Suprapubic skin (tissue), 4 donors: ENCODE measurements at regions not wholly inside any gene's neighbourhood (a gene's known extent, or its start where the extent isn't known, plus 50 kb on each side); places are given as distances from the start of the nearest gene placed in this dataset.
A peak's percentile ranks its signal among the peaks of the same experiment; 100 is the strongest.

ENCODE experiments used
- DNase-seq, 2 donors: peaks; one replicate each; pipeline ENCODE4 v3.0.0-alpha.2; 2019; ENCODE audit warnings: low spot score in 2 of 2
- H3K27ac ChIP-seq: fragments of 200-600 bp; sonication (generic); one replicate; pipeline ENCODE4 v1.5.1; 2019
- H3K27me3 ChIP-seq: fragments of 200-600 bp; sonication (generic); one replicate; pipeline ENCODE4 v1.5.1; 2019
- H3K36me3 ChIP-seq: fragments of 200-600 bp; sonication (generic); one replicate; pipeline ENCODE4 v1.5.1; 2019
- H3K4me1 ChIP-seq: fragments of 200-600 bp; sonication (generic); one replicate; pipeline ENCODE4 v1.5.1; 2019
- H3K4me3 ChIP-seq: fragments of 200-600 bp; sonication (generic); one replicate; pipeline ENCODE4 v1.5.1; 2019; ENCODE audit warnings: mild to moderate bottlenecking
- H3K9me3 ChIP-seq: fragments of 200-600 bp; sonication (generic); one replicate; pipeline ENCODE4 v1.5.1; 2019
- CTCF ChIP-seq, 2 donors: fragments of 200-600 bp in 1 of 2; fragments of 450-650 bp in 1 of 2; sonication (generic) in 1 of 2; IDR thresholded peaks; one replicate each; pipeline ENCODE4 v1.5.1; 2016 to 2019; ENCODE audit warnings: antibody characterized with exemption in 2 of 2, mild to moderate bottlenecking in 1 of 2, moderate library complexity in 1 of 2
- EP300 ChIP-seq: sonication (generic); formaldehyde crosslinking; IDR thresholded peaks from one replicate; pipeline ENCODE4 v1.6.1; 2017; ENCODE audit warnings: antibody characterized with exemption
- POLR2A ChIP-seq, 2 donors: fragments of 450-650 bp; IDR thresholded peaks; one replicate each; pipeline ENCODE4 v1.6.1; 2017; ENCODE audit warnings: antibody characterized with exemption in 2 of 2, mild to moderate bottlenecking in 2 of 2, moderate library complexity in 2 of 2
- POLR2AphosphoS5 ChIP-seq, 3 donors: sonication (generic); formaldehyde crosslinking; IDR thresholded peaks; one replicate each; pipeline ENCODE4 v1.6.1; 2017; ENCODE audit warnings: antibody characterized with exemption in 3 of 3
- WGBS: methylation state at CpG from one replicate; pipeline ENCODE4 v1.1.5; 2018; 5-methylcytosine and 5-hydroxymethylcytosine counted together

- H3K4me1 ChIP-seq: no peaks in the 10 kb centered on the region
- peak in 1 of 2 donors; percentile 67 for DNase-seq
- no peaks in the 10 kb centered on the region for H3K9me3 ChIP-seq
- 91% methylated on average over 19 of the region's 32 CpGs for WGBS
- no peaks in the 10 kb centered on the region for H3K27me3 ChIP-seq
- no peaks in the 10 kb centered on the region for H3K36me3 ChIP-seq
- H3K4me3 ChIP-seq: no peak overlapping the region
- TF ChIP-seq POLR2A (IDR thresholded peaks at IDR 0.05) (no peak), CTCF (IDR thresholded peaks at IDR 0.05) (no peak), POLR2AphosphoS5 (IDR thresholded peaks at IDR 0.05) (no peak), EP300 (no peak)
- no peak overlapping the region for H3K27ac ChIP-seq
Observed at GRCh38 chr3:167116120-167116922, 263.8 kb downstream of the ZBBX start.

GRCh38 chr3:167115331-167115934 lies 264.7 kb downstream of the ZBBX start:
- Histone ChIP-seq H3K27ac (no peak overlapping the region), H3K9me3 (no peaks in the 10 kb centered on the region), H3K36me3 (no peaks in the 10 kb centered on the region), H3K4me3 (no peak overlapping the region), H3K4me1 (no peaks in the 10 kb centered on the region), H3K27me3 (no peaks in the 10 kb centered on the region)
- no peak for DNase-seq
- 85% methylated on average over 6 of the region's 11 CpGs for WGBS
- TF ChIP-seq EP300 (no peak), CTCF (IDR thresholded peaks at IDR 0.05) (no peak), POLR2AphosphoS5 (IDR thresholded peaks at IDR 0.05) (no peak), POLR2A (IDR thresholded peaks at IDR 0.05) (no peak)

DNA sequence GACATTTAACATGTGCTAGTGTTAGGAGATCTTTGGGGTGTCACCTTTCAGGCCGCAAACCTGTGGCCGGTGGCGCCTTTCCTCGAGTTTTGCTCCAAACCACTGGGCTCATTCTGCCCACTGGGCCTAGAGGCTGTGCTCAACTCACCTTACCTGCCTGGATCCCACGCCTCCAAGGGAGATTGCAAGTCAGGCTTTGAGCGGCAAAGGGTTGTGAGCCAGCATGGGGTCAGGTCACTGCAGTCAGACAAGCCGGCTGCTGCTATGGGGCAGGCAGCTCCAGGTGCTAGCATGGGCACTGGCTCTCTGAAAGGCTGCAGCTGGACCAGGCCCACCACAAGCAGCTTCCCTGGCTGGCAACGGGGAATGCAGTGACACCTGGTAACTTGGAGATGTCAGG lies 265.5 kb downstream of the ZBBX start:
- WGBS: 94% methylated on average over 7 of the region's 8 CpGs
- Histone ChIP-seq H3K36me3 (no peaks in the 10 kb centered on the region), H3K9me3 (no peaks in the 10 kb centered on the region), H3K4me3 (no peak overlapping the region), H3K4me1 (no peaks in the 10 kb centered on the region), H3K27me3 (no peaks in the 10 kb centered on the region), H3K27ac (no peak overlapping the region)
- DNase-seq: no peak
- TF ChIP-seq EP300: no peak
- no peak for TF ChIP-seq CTCF (IDR thresholded peaks at IDR 0.05)
- TF ChIP-seq POLR2AphosphoS5 (IDR thresholded peaks at IDR 0.05): no peak
- TF ChIP-seq POLR2A (IDR thresholded peaks at IDR 0.05): no peak

- no peak for DNase-seq
- no peaks in the 10 kb centered on the region for H3K36me3 ChIP-seq
- TF ChIP-seq POLR2A (IDR thresholded peaks at IDR 0.05) (no peak), POLR2AphosphoS5 (IDR thresholded peaks at IDR 0.05) (no peak), EP300 (no peak), CTCF (IDR thresholded peaks at IDR 0.05) (no peak)
- no peaks in the 10 kb centered on the region for H3K9me3 ChIP-seq
- WGBS: 83% methylated on average over 12 of the region's 12 CpGs
- H3K27me3 ChIP-seq: no peaks in the 10 kb centered on the region
- no peak overlapping the region for H3K4me3 ChIP-seq
- H3K27ac ChIP-seq: no peak overlapping the region
- no peaks in the 10 kb centered on the region for H3K4me1 ChIP-seq
Observed at GRCh38 chr3:167113035-167113830, 266.9 kb downstream of the ZBBX start.

DNA sequence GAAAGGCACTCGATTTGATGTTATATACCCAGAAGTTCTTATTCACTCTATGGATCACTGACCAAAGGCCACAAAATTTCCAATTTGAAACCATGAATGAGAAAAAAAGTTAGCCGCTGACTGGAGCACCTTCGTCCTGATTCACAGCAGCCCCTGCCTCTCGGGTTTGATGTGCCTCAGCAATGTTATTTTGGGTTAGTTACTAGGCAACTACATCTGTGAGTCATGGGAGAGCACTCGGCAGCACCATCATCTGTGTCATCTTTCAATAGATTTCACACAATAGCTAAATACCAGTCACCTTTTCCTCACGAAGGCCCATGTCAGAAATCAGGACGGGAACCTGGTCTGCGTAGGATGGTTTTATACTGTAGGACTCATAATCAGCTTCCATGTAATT lies 269.2 kb downstream of the ZBBX start:
- WGBS: 69% methylated on average over 8 of the region's 8 CpGs

More for the DNA sequence above, 269.2 kb downstream of the ZBBX start:
- TF ChIP-seq POLR2AphosphoS5 (IDR thresholded peaks at IDR 0.05) (no peak), EP300 (no peak), POLR2A (IDR thresholded peaks at IDR 0.05) (no peak), CTCF (IDR thresholded peaks at IDR 0.05) (no peak)
- H3K9me3 ChIP-seq: no peaks in the 10 kb centered on the region
- H3K27me3 ChIP-seq: no peaks in the 10 kb centered on the region
- H3K27ac ChIP-seq: no peak overlapping the region
- no peak overlapping the region for H3K4me3 ChIP-seq
- no peaks in the 10 kb centered on the region for H3K36me3 ChIP-seq
- DNase-seq: no peak
- H3K4me1 ChIP-seq: no peaks in the 10 kb centered on the region
